Astrocyte (in vitro differentiated cells and primary cell): ENCODE measurements at regions not wholly inside any gene's neighbourhood (a gene's known extent, or its start where the extent isn't known, plus 50 kb on each side); places are given as distances from the start of the nearest gene placed in this dataset.

ENCODE experiments used
- CTCF ChIP-seq: IDR thresholded peaks from 2 replicates; pipeline ENCODE4 v1.5.1; 2011; ENCODE audit warnings: low read depth, mild to moderate bottlenecking, inconsistent platforms, low read length, moderate library complexity; ENCODE audit not compliant: insufficient read depth
- EZH2 ChIP-seq: IDR thresholded peaks from 2 replicates; pipeline ENCODE4 v1.6.1; 2012; ENCODE audit warnings: mild to moderate bottlenecking, low read length, inconsistent platforms; ENCODE audit not compliant: insufficient read depth

GRCh38 chr7:124255041-124255655 is 222.3 kb upstream of the TMEM229A start:
- no peak for TF ChIP-seq CTCF
- no peak for TF ChIP-seq EZH2
